ENCODE measurements at regions not wholly inside any gene's neighbourhood (a gene's known extent, or its start where the extent isn't known, plus 50 kb on each side); places are given as distances from the start of the nearest gene placed in this dataset.

- no peak for TF ChIP-seq CTCF (IDR thresholded peaks at IDR 0.05)
- TF ChIP-seq POLR2AphosphoS5 (IDR thresholded peaks at IDR 0.05), result no peak
- TF ChIP-seq EP300 (IDR thresholded peaks at IDR 0.05), result no peak
Observed at GRCh38 chr7:69192134-69192533, 406.1 kb upstream of the AUTS2 start.

All from esophagus muscularis mucosa (tissue), 4 donors.